Peyer's patch (tissue), 4 donors: ENCODE measurements at regions not wholly inside any gene's neighbourhood (a gene's known extent, or its start where the extent isn't known, plus 50 kb on each side); places are given as distances from the start of the nearest gene placed in this dataset.

Experiments
- CTCF ChIP-seq, 6 experiments: fragments of 450-650 bp in 4 of 6; fragments of 200-600 bp in 2 of 6; sonication (generic) in 1 of 6; IDR thresholded peaks; one replicate each; pipeline ENCODE4 v1.5.1; 2017 to 2019; ENCODE audit warnings: antibody characterized with exemption in 6 of 6, mild to moderate bottlenecking in 3 of 6, moderate library complexity in 1 of 6
- POLR2A ChIP-seq, 2 donors: fragments of 450-650 bp; IDR thresholded peaks; one replicate each; pipeline ENCODE4 v1.5.1; 2017; ENCODE audit warnings: antibody characterized with exemption in 2 of 2, mild to moderate bottlenecking in 2 of 2, moderate library complexity in 2 of 2

DNA sequence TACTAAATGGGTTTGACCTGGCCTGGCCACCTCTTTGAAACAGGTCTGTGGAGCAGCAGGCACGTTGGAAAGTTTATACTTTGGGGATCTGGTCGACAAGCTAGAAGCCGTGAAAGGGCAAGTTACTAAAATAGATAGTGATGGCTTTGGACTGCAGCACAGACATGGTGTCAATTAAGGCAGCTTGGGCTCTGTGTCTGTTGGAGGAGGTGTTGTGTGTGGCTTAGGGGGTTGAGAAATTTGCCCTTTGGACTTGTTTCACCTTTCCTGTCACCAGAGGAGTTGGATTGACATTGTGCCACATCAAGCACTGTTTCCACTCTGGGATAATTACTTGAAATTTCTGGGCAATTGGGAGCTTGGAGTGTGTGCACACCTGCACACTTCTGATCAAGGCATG lies 251.8 kb upstream of the MKI67 start:
- TF ChIP-seq POLR2A (IDR thresholded peaks at IDR 0.05) (no peak), CTCF (IDR thresholded peaks at IDR 0.05) (no peak)
